Omental fat pad (tissue), 3 donors: ENCODE measurements at regions not wholly inside any gene's neighbourhood (a gene's known extent, or its start where the extent isn't known, plus 50 kb on each side); places are given as distances from the start of the nearest gene placed in this dataset.

Experiments used
- ATAC-seq: fragments of 150-250 bp; one replicate; pipeline ENCODE4 v1.9.1; 2016; ENCODE audit warnings: mild to moderate bottlenecking, moderate library complexity; ENCODE audit not compliant: low FRiP score
- DNase-seq: peaks from one replicate; pipeline ENCODE4 v3.0.0-alpha.2; 2019; ENCODE audit warnings: low spot score
- CTCF ChIP-seq, 3 donors: fragments of 450-650 bp; IDR thresholded peaks; one replicate each; pipeline ENCODE4 v1.5.1; 2016 to 2017; ENCODE audit warnings: antibody characterized with exemption in 3 of 3, mild to moderate bottlenecking in 3 of 3, moderate library complexity in 2 of 3

GRCh38 chr1:22351768-22352080 lies 99.9 kb upstream of the ZBTB40 start:
- DNase-seq (no peak), ATAC-seq (no peak)
- TF ChIP-seq CTCF (IDR thresholded peaks at IDR 0.05) = no peak

GRCh38 chr1:22352355-22352754 lies 99.3 kb upstream of the ZBTB40 start:
- no peak for TF ChIP-seq CTCF (IDR thresholded peaks at IDR 0.05)
- ATAC-seq (no peak), DNase-seq (no peak)

- TF ChIP-seq CTCF (IDR thresholded peaks at IDR 0.05) = no peak
- no peak for ATAC-seq
These were observed 98.8 kb upstream of the ZBTB40 start for GRCh38 chr1:22352896-22353295.

GRCh38 chr1:22359427-22359826 lies 92.2 kb upstream of the ZBTB40 start:
- TF ChIP-seq CTCF (IDR thresholded peaks at IDR 0.05) = no peak
- ATAC-seq (no peak), DNase-seq (no peak)

More at GRCh38 chr1:22352896-22353295, 98.8 kb upstream of the ZBTB40 start:
- DNase-seq = no peak

GRCh38 chr1:22362626-22363402 lies 88.8 kb upstream of the ZBTB40 start:
- TF ChIP-seq CTCF (IDR thresholded peaks at IDR 0.05) = no peak
- DNase-seq (no peak), ATAC-seq (no peak)

GRCh38 chr1:22363403-22364325 lies 88.0 kb upstream of the ZBTB40 start:
- no peak for DNase-seq
- ATAC-seq = no peak
- no peak for TF ChIP-seq CTCF (IDR thresholded peaks at IDR 0.05)
